DOHH2 (cell line): ENCODE measurements at regions not wholly inside any gene's neighbourhood (a gene's known extent, or its start where the extent isn't known, plus 50 kb on each side); places are given as distances from the start of the nearest gene placed in this dataset.

Source experiments
- H3F3A ChIP-seq: fragments of 200-600 bp; sonication (generic), shearing (Covaris generic); 2 replicates; pipeline ENCODE4 v1.6.0; 2016; ENCODE audit warnings: antibody characterized with exemption, mild to moderate bottlenecking; ENCODE audit not compliant: control insufficient read depth, insufficient read depth
- H3K27ac ChIP-seq: fragments of 200-600 bp; sonication (generic); 2 replicates; pipeline ENCODE4 v1.5.1; 2014; ENCODE audit warnings: low read depth, mild to moderate bottlenecking, low read length, moderate library complexity
- H3K27me3 ChIP-seq: fragments of 200-600 bp; sonication (generic); 2 replicates; pipeline ENCODE4 v1.6.1; 2014; ENCODE audit warnings: mild to moderate bottlenecking, low read length, mixed read lengths; ENCODE audit not compliant: control insufficient read depth
- H3K36me3 ChIP-seq: fragments of 200-600 bp; sonication (generic); 2 replicates; pipeline ENCODE4 v1.6.1; 2014; ENCODE audit warnings: mild to moderate bottlenecking, low read length, moderate library complexity, mixed read lengths; ENCODE audit not compliant: control insufficient read depth
- H3K4me1 ChIP-seq: fragments of 200-600 bp; sonication (generic); 2 replicates; pipeline ENCODE4 v1.6.1; 2014; ENCODE audit warnings: mild to moderate bottlenecking, low read length, mixed read lengths; ENCODE audit not compliant: control insufficient read depth
- H3K4me2 ChIP-seq: fragments of 200-600 bp; sonication (generic); 2 replicates; pipeline ENCODE4 v1.6.0; 2014; ENCODE audit warnings: mild to moderate bottlenecking, low read length, moderate library complexity
- H3K4me3 ChIP-seq: fragments of 200-600 bp; sonication (generic); 2 replicates; pipeline ENCODE4 v1.5.1; 2014; ENCODE audit warnings: mild to moderate bottlenecking, low read length, mixed read lengths
- H3K79me2 ChIP-seq: fragments of 200-600 bp; sonication (generic); 2 replicates; pipeline ENCODE4 v1.6.1; 2014; ENCODE audit warnings: mild to moderate bottlenecking, low read length, mixed read lengths; ENCODE audit not compliant: control insufficient read depth
- H3K9me2 ChIP-seq: fragments of 200-600 bp; sonication (generic); replicated peaks from 2 replicates; pipeline ENCODE4 v1.6.1; 2014; ENCODE audit warnings: mild to moderate bottlenecking, low read length, mixed read lengths; ENCODE audit not compliant: control insufficient read depth
- H3K9me3 ChIP-seq: fragments of 200-600 bp; sonication (generic); 2 replicates; pipeline ENCODE4 v1.6.1; 2014; ENCODE audit warnings: antibody characterized with exemption, low read length, mixed read lengths; ENCODE audit not compliant: control insufficient read depth, insufficient read depth
- H4K20me1 ChIP-seq: fragments of 200-600 bp; sonication (generic); 2 replicates; pipeline ENCODE4 v1.6.0; 2014; ENCODE audit warnings: low read depth, mild to moderate bottlenecking, antibody characterized with exemption, low read length, moderate library complexity; ENCODE audit not compliant: control insufficient read depth, insufficient read depth
- CTCF ChIP-seq: fragments of 200-600 bp; sonication (generic); IDR thresholded peaks from one replicate; pipeline ENCODE4 v1.5.1; 2014; ENCODE audit warnings: antibody characterized with exemption, mild to moderate bottlenecking, low read depth, low read length; ENCODE audit not compliant: poor library complexity, severe bottlenecking
- EZH2phosphoT487 ChIP-seq: fragments of 200-600 bp; sonication (generic); IDR thresholded peaks from 2 replicates; pipeline ENCODE4 v1.6.1; 2017; ENCODE audit warnings: borderline replicate concordance, mild to moderate bottlenecking, antibody characterized with exemption, low read length, moderate library complexity, mixed read lengths

GRCh38 chr6:4588163-4588562 lies 188.0 kb upstream of the CDYL start:
- Histone ChIP-seq H3K27me3 (no peaks in the 10 kb centered on the region), H3K9me3 (no peaks in the 10 kb centered on the region), H3K4me3 (no peak overlapping the region), H3F3A (no peaks in the 10 kb centered on the region), H3K27ac (no peak overlapping the region), H3K4me1 (no peaks in the 10 kb centered on the region), H3K4me2 (no peak overlapping the region), H3K36me3 (no peaks in the 10 kb centered on the region), H3K9me2 (no peaks in the 10 kb centered on the region), H4K20me1 (no peaks in the 10 kb centered on the region), H3K79me2 (no peaks in the 10 kb centered on the region)
- TF ChIP-seq EZH2phosphoT487: no peak
- no peak for TF ChIP-seq CTCF

- no peak overlapping the region for H3K4me3 ChIP-seq
- no peak overlapping the region for H3K4me2 ChIP-seq
- no peaks in the 10 kb centered on the region for H3K36me3 ChIP-seq
- TF ChIP-seq EZH2phosphoT487: no peak
- TF ChIP-seq CTCF: no peak
- H3K9me2 ChIP-seq: no peaks in the 10 kb centered on the region
- no peaks in the 10 kb centered on the region for H3K4me1 ChIP-seq
- no peaks in the 10 kb centered on the region for H3K79me2 ChIP-seq
- H3K27ac ChIP-seq: no peak overlapping the region
- no peaks in the 10 kb centered on the region for H3F3A ChIP-seq
- H3K9me3 ChIP-seq: no peaks in the 10 kb centered on the region
- no peaks in the 10 kb centered on the region for H3K27me3 ChIP-seq
- no peaks in the 10 kb centered on the region for H4K20me1 ChIP-seq
These were observed 189.0 kb upstream of the CDYL start for GRCh38 chr6:4587171-4587570.

- H3F3A ChIP-seq: no peaks in the 10 kb centered on the region
- no peak overlapping the region for H3K4me2 ChIP-seq
- no peak overlapping the region for H3K27ac ChIP-seq
- H3K4me3 ChIP-seq: no peak overlapping the region
- H3K9me2 ChIP-seq: no peaks in the 10 kb centered on the region
- H3K27me3 ChIP-seq: no peaks in the 10 kb centered on the region
- H4K20me1 ChIP-seq: no peaks in the 10 kb centered on the region
- no peaks in the 10 kb centered on the region for H3K4me1 ChIP-seq
- no peaks in the 10 kb centered on the region for H3K79me2 ChIP-seq
- TF ChIP-seq CTCF: no peak
- no peaks in the 10 kb centered on the region for H3K36me3 ChIP-seq
- no peaks in the 10 kb centered on the region for H3K9me3 ChIP-seq
These were observed 189.7 kb upstream of the CDYL start for GRCh38 chr6:4586469-4586859.
